ENCODE measurements at regions not wholly inside any gene's neighbourhood (a gene's known extent, or its start where the extent isn't known, plus 50 kb on each side); places are given as distances from the start of the nearest gene placed in this dataset.

DNA sequence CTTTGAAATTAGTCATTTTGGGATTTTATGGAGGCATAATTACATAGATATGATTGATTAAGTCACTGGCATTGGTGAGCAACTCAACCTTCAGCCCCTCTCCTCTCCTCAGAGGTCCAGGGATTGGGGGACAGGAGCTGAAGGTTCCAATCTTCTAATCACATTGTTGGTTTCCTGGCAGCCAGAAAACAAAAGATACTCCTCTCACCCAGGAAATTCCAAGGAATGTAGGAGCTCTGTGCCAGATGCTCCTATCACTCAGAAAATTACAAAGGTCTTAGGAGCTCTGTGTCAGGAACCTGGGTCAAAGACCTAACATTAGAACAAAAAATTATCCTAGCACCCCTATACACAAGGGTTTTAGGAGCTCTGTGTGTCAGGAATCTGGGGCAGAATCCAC, 679.7 kb upstream of the ID4 start:
- no peak for TF ChIP-seq TARDBP (IDR thresholded peaks at IDR 0.05)
- TF ChIP-seq SUZ12 (IDR thresholded peaks at IDR 0.05), result no peak
- TF ChIP-seq FOXA1 (IDR thresholded peaks at IDR 0.05), result no peak
- TF ChIP-seq SP1 (IDR thresholded peaks at IDR 0.05), result no peak
- no peak for TF ChIP-seq NFRKB (IDR thresholded peaks at IDR 0.05)
- TF ChIP-seq ELF4 (IDR thresholded peaks at IDR 0.05), result no peak
- TF ChIP-seq, protein P1, sequence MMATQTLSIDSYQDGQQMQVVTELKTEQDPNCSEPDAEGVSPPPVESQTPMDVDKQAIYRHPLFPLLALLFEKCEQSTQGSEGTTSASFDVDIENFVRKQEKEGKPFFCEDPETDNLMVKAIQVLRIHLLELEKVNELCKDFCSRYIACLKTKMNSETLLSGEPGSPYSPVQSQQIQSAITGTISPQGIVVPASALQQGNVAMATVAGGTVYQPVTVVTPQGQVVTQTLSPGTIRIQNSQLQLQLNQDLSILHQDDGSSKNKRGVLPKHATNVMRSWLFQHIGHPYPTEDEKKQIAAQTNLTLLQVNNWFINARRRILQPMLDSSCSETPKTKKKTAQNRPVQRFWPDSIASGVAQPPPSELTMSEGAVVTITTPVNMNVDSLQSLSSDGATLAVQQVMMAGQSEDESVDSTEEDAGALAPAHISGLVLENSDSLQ (IDR thresholded peaks at IDR 0.05), result no peak
- no peak for TF ChIP-seq BHLHE40 (IDR thresholded peaks at IDR 0.05; ENCODE audit: borderline replicate concordance)
- no peak for TF ChIP-seq ARNT (IDR thresholded peaks at IDR 0.05)
- no peak for TF ChIP-seq FOXM1 (IDR thresholded peaks at IDR 0.05; ENCODE audit: borderline replicate concordance)

All from HEK293T (cell line).